ENCODE measurements at regions not wholly inside any gene's neighbourhood (a gene's known extent, or its start where the extent isn't known, plus 50 kb on each side); places are given as distances from the start of the nearest gene placed in this dataset.

- no peak for DNase-seq
These were observed 132.3 kb upstream of the CHST15 start for GRCh38 chr10:124225467-124226270.

- DNase-seq = no peak
These were observed 131.7 kb upstream of the CHST15 start for GRCh38 chr10:124225029-124225466.

- DNase-seq = no peak
These were observed 131.1 kb upstream of the CHST15 start for GRCh38 chr10:124224331-124225028.

GRCh38 chr10:124223711-124224085, 130.3 kb upstream of the CHST15 start:
- no peak for DNase-seq

GRCh38 chr10:124222988-124223710, 129.8 kb upstream of the CHST15 start:
- DNase-seq = no peak

- no peak for DNase-seq
These were observed 129.1 kb upstream of the CHST15 start for GRCh38 chr10:124222318-124222987.

- no peak for DNase-seq
These were observed 128.2 kb upstream of the CHST15 start for GRCh38 chr10:124221356-124222317.

- DNase-seq = no peak
These were observed 127.6 kb upstream of the CHST15 start for GRCh38 chr10:124220971-124221355.

- no peak for DNase-seq
These were observed 127.1 kb upstream of the CHST15 start for GRCh38 chr10:124220547-124220946.

GRCh38 chr10:124219655-124220054, 126.3 kb upstream of the CHST15 start:
- no peak for DNase-seq

GRCh38 chr10:124219062-124219461, 125.7 kb upstream of the CHST15 start:
- no peak for DNase-seq

- DNase-seq = no peak
These were observed 124.8 kb upstream of the CHST15 start for GRCh38 chr10:124217906-124218804.

- DNase-seq = no peak
These were observed 123.6 kb upstream of the CHST15 start for GRCh38 chr10:124217031-124217430.

GRCh38 chr10:124214610-124215375, 121.4 kb upstream of the CHST15 start:
- DNase-seq = no peak

- DNase-seq = no peak
These were observed 120.6 kb upstream of the CHST15 start for GRCh38 chr10:124213899-124214510.

- DNase-seq = no peak
These were observed 120.1 kb upstream of the CHST15 start for GRCh38 chr10:124213471-124213870.

- no peak for DNase-seq
These were observed 119.3 kb upstream of the CHST15 start for GRCh38 chr10:124212702-124213101.

- no peak for DNase-seq
These were observed 118.5 kb upstream of the CHST15 start for GRCh38 chr10:124211921-124212320.

- no peak for DNase-seq
These were observed 116.9 kb upstream of the CHST15 start for GRCh38 chr10:124210263-124210662.

- no peak for DNase-seq
These were observed 114.0 kb upstream of the CHST15 start for GRCh38 chr10:124207391-124207790.

Data from stimulated activated CD4-positive, alpha-beta T cell treated with anti-CD3 and anti-CD28 coated beads, Interleukin-4, amount 100 ng/mL, for 4 hours (primary cell).